GM23248 (cell line): ENCODE measurements at regions not wholly inside any gene's neighbourhood (a gene's known extent, or its start where the extent isn't known, plus 50 kb on each side); places are given as distances from the start of the nearest gene placed in this dataset.

ENCODE experiments used
- EZH2 ChIP-seq: fragments of 200-600 bp; sonication (generic); IDR thresholded peaks from 2 replicates; pipeline ENCODE4 v1.6.1; 2018; ENCODE audit warnings: antibody characterized with exemption, mild to moderate bottlenecking; ENCODE audit not compliant: insufficient read depth, poor library complexity, severe bottlenecking
- EZH2phosphoT487 ChIP-seq: fragments of 200-600 bp; sonication (generic); IDR thresholded peaks from 2 replicates; pipeline ENCODE4 v1.6.1; 2018; ENCODE audit warnings: antibody characterized with exemption, moderate library complexity, mild to moderate bottlenecking, low read depth; ENCODE audit not compliant: insufficient read depth

- TF ChIP-seq EZH2 = no peak
- no peak for TF ChIP-seq EZH2phosphoT487
Observed at GRCh38 chr3:106431721-106432120, 562.9 kb upstream of the CBLB start.
